Mucosa of stomach (tissue), 1 donor: ENCODE measurements at regions not wholly inside any gene's neighbourhood (a gene's known extent, or its start where the extent isn't known, plus 50 kb on each side); places are given as distances from the start of the nearest gene placed in this dataset.

Experiments
- H3K27me3 ChIP-seq: one replicate; pipeline ENCODE4 v1.7.0; 2013; ENCODE audit warnings: mild to moderate bottlenecking, low read length; ENCODE audit not compliant: control insufficient read depth, insufficient read depth
- H3K36me3 ChIP-seq: one replicate; pipeline ENCODE4 v1.7.0; 2013; ENCODE audit warnings: low read length; ENCODE audit not compliant: control insufficient read depth, insufficient read depth
- H3K4me1 ChIP-seq: one replicate; pipeline ENCODE4 v1.7.0; 2013; ENCODE audit warnings: mild to moderate bottlenecking, low read length; ENCODE audit not compliant: control insufficient read depth, insufficient read depth
- H3K4me3 ChIP-seq: one replicate; pipeline ENCODE4 v1.7.0; 2013; ENCODE audit warnings: low read length
- H3K9ac ChIP-seq: one replicate; pipeline ENCODE4 v1.7.0; 2013; ENCODE audit warnings: mild to moderate bottlenecking, low read length, moderate library complexity
- H3K9me3 ChIP-seq: one replicate; pipeline ENCODE4 v1.7.0; 2013; ENCODE audit warnings: mild to moderate bottlenecking, low read length, moderate library complexity; ENCODE audit not compliant: control insufficient read depth
- donor health status: Pancreatic carcinoma.

- Histone ChIP-seq H3K9ac (no peak overlapping the region), H3K27me3 (no peaks in the 10 kb centered on the region), H3K4me3 (no peak overlapping the region), H3K36me3 (no peaks in the 10 kb centered on the region), H3K9me3 (no peaks in the 10 kb centered on the region), H3K4me1 (no peaks in the 10 kb centered on the region)
Measured at GRCh38 chr6:141251286-141251685, 881.4 kb upstream of the GJE1 start.

GRCh38 chr6:141248021-141248799 is 884.5 kb upstream of the GJE1 start:
- Histone ChIP-seq H3K9me3 (no peaks in the 10 kb centered on the region), H3K27me3 (no peaks in the 10 kb centered on the region), H3K4me1 (no peaks in the 10 kb centered on the region), H3K4me3 (no peak overlapping the region), H3K9ac (no peak overlapping the region), H3K36me3 (no peaks in the 10 kb centered on the region)

- no peak overlapping the region for H3K9ac ChIP-seq
- no peaks in the 10 kb centered on the region for H3K36me3 ChIP-seq
- H3K4me3 ChIP-seq: no peak overlapping the region
- no peaks in the 10 kb centered on the region for H3K27me3 ChIP-seq
- no peaks in the 10 kb centered on the region for H3K4me1 ChIP-seq
- H3K9me3 ChIP-seq: no peaks in the 10 kb centered on the region
Measured at GRCh38 chr6:141244366-141244765, 888.4 kb upstream of the GJE1 start.

- Histone ChIP-seq H3K4me1 (no peaks in the 10 kb centered on the region), H3K9ac (no peak overlapping the region), H3K9me3 (no peaks in the 10 kb centered on the region), H3K36me3 (no peaks in the 10 kb centered on the region), H3K4me3 (no peak overlapping the region), H3K27me3 (no peaks in the 10 kb centered on the region)
Measured at GRCh38 chr6:141242957-141243356, 889.8 kb upstream of the GJE1 start.

GRCh38 chr6:141229296-141229695 is 903.4 kb upstream of the GJE1 start:
- Histone ChIP-seq H3K4me1 (no peaks in the 10 kb centered on the region), H3K4me3 (no peak overlapping the region)

GRCh38 chr6:141218583-141218982 is 914.1 kb upstream of the GJE1 start:
- Histone ChIP-seq H3K4me1 (no peaks in the 10 kb centered on the region), H3K27me3 (no peaks in the 10 kb centered on the region), H3K36me3 (no peaks in the 10 kb centered on the region), H3K4me3 (no peak overlapping the region), H3K9me3 (no peaks in the 10 kb centered on the region), H3K9ac (no peak overlapping the region)

More at GRCh38 chr6:141229296-141229695, 903.4 kb upstream of the GJE1 start:
- H3K9me3 ChIP-seq: no peaks in the 10 kb centered on the region
- no peaks in the 10 kb centered on the region for H3K36me3 ChIP-seq
- no peaks in the 10 kb centered on the region for H3K27me3 ChIP-seq
- no peak overlapping the region for H3K9ac ChIP-seq

GRCh38 chr6:141216726-141217125 is 916.0 kb upstream of the GJE1 start:
- Histone ChIP-seq H3K9me3 (no peaks in the 10 kb centered on the region), H3K4me3 (no peak overlapping the region), H3K9ac (no peak overlapping the region), H3K27me3 (no peaks in the 10 kb centered on the region), H3K36me3 (no peaks in the 10 kb centered on the region), H3K4me1 (peaks cover 3% of the 10 kb centered on the region)

- H3K4me3 ChIP-seq: no peak overlapping the region
- no peaks in the 10 kb centered on the region for H3K36me3 ChIP-seq
- no peak overlapping the region for H3K9ac ChIP-seq
- no peaks in the 10 kb centered on the region for H3K9me3 ChIP-seq
- H3K27me3 ChIP-seq: no peaks in the 10 kb centered on the region
- peaks cover 3% of the 10 kb centered on the region for H3K4me1 ChIP-seq
Measured at GRCh38 chr6:141212296-141212695, 920.4 kb upstream of the GJE1 start.

- no peaks in the 10 kb centered on the region for H3K9me3 ChIP-seq
- no peaks in the 10 kb centered on the region for H3K27me3 ChIP-seq
- H3K4me1 ChIP-seq: peaks cover 3% of the 10 kb centered on the region
- H3K4me3 ChIP-seq: no peak overlapping the region
- H3K36me3 ChIP-seq: no peaks in the 10 kb centered on the region
- H3K9ac ChIP-seq: no peak overlapping the region
Measured at GRCh38 chr6:141211845-141212244, 920.9 kb upstream of the GJE1 start.

GRCh38 chr6:141210901-141211300 is 921.8 kb upstream of the GJE1 start:
- H3K9ac ChIP-seq: no peak overlapping the region
- H3K4me3 ChIP-seq: no peak overlapping the region
- peaks cover 3% of the 10 kb centered on the region for H3K4me1 ChIP-seq
- no peaks in the 10 kb centered on the region for H3K36me3 ChIP-seq
- no peaks in the 10 kb centered on the region for H3K27me3 ChIP-seq
- H3K9me3 ChIP-seq: no peaks in the 10 kb centered on the region

- H3K9me3 ChIP-seq: no peaks in the 10 kb centered on the region
- no peak overlapping the region for H3K4me3 ChIP-seq
- no peaks in the 10 kb centered on the region for H3K27me3 ChIP-seq
- no peaks in the 10 kb centered on the region for H3K36me3 ChIP-seq
- H3K9ac ChIP-seq: no peak overlapping the region
- H3K4me1 ChIP-seq: peaks cover 3% of the 10 kb centered on the region
Measured at GRCh38 chr6:141209890-141210289, 922.8 kb upstream of the GJE1 start.

- no peaks in the 10 kb centered on the region for H3K36me3 ChIP-seq
- no peak overlapping the region for H3K9ac ChIP-seq
- no peak overlapping the region for H3K4me3 ChIP-seq
- no peaks in the 10 kb centered on the region for H3K27me3 ChIP-seq
- no peaks in the 10 kb centered on the region for H3K9me3 ChIP-seq
- H3K4me1 ChIP-seq: peaks cover 3% of the 10 kb centered on the region
Measured at GRCh38 chr6:141208101-141208500, 924.6 kb upstream of the GJE1 start.
